IPS DF 6.9 (cell line): ENCODE measurements at regions not wholly inside any gene's neighbourhood (a gene's known extent, or its start where the extent isn't known, plus 50 kb on each side); places are given as distances from the start of the nearest gene placed in this dataset.
"Not testable (repeated sequence)": the region's sequence is repeated elsewhere in the genome, so short reads cannot be mapped to it uniquely, and the experiment has no call there.

Source experiments
- DNase-seq: peaks from one replicate; pipeline ENCODE4 v3.0.0-alpha.2; 2013; ENCODE audit warnings: low read depth, low spot score
- H3K27ac ChIP-seq: one replicate; pipeline ENCODE4 v1.5.1; 2013; ENCODE audit warnings: low read length, control low read depth
- H3K27me3 ChIP-seq: 2 replicates; pipeline ENCODE4 v1.6.1; 2013; ENCODE audit warnings: mild to moderate bottlenecking, low read length; ENCODE audit not compliant: control insufficient read depth, insufficient read depth
- H3K36me3 ChIP-seq: 2 replicates; pipeline ENCODE4 v1.6.1; 2013; ENCODE audit warnings: low read length; ENCODE audit not compliant: control insufficient read depth, insufficient read depth
- H3K4me1 ChIP-seq: 2 replicates; pipeline ENCODE4 v1.6.1; 2013; ENCODE audit warnings: low read length; ENCODE audit not compliant: control insufficient read depth, insufficient read depth
- H3K4me3 ChIP-seq: 2 replicates; pipeline ENCODE4 v1.5.1; 2013; ENCODE audit warnings: mild to moderate bottlenecking, low read length
- H3K9me3 ChIP-seq: 2 replicates; pipeline ENCODE4 v1.6.1; 2013; ENCODE audit warnings: low read length, inconsistent platforms; ENCODE audit not compliant: control insufficient read depth, insufficient read depth
- WGBS: extraction: QIAGEN DNeasy Blood & Tissue Kit; methylation state at CpG from one replicate; pipeline ENCODE4 v1.1.7; 2013; ENCODE audit warnings: mixed read lengths, missing lambda C conversion rate; ENCODE audit not compliant: insufficient read length, insufficient coverage; 5-methylcytosine and 5-hydroxymethylcytosine counted together

DNA sequence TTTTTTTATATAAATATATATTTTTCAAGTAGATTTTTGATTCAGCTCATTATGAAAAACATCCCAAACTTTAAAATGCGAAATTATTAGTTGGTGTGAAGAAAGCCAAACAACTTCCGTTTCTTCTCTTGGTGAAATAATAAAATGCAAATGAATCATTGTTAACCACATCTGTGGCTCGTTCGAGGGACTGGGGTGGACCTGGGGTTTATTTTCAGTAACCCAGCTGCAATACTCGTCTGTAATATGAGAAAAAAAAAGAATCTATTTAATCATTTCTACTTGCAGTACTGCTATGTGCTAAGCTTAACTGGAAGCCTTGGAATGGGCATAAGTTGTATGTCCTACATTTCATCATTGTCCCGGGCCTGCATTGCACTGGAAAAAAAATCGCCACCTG, 158.1 kb downstream of the CDRT15L2 start:
- H3K27me3 ChIP-seq, H3K36me3 ChIP-seq, H3K9me3 ChIP-seq, H3K4me1 ChIP-seq, H3K4me3 ChIP-seq, DNase-seq, H3K27ac ChIP-seq: not testable (repeated sequence)
- no CpG with 5 or more reads among the region's 7 CpGs for WGBS

DNA sequence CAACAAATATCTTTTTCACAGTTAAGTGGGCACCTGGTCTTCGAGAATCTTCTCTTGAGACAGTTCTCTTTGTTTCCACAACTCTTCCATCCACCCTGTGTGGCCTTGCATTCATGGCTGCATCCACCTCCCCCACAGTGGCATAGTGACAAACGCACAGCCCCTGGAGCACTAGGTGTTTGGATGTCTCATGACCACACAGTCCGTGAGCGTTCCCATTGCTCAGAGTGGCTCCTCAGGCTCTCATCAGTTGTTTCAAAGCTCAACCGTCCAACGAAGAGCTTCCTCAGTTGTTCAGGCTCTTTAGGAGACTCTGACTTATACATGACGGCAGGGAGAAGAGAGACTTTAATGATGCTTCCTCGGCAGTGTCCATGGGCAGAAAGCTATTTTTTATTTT, 191.6 kb downstream of the CDRT15L2 start:
- Histone ChIP-seq H3K27me3 (no peaks in the 10 kb centered on the region), H3K4me1 (no peaks in the 10 kb centered on the region), H3K27ac (no peak overlapping the region), H3K36me3 (no peaks in the 10 kb centered on the region), H3K4me3 (no peak overlapping the region), H3K9me3 (no peaks in the 10 kb centered on the region)
- DNase-seq: no peak
- no CpG with 5 or more reads among the region's 8 CpGs for WGBS

DNA sequence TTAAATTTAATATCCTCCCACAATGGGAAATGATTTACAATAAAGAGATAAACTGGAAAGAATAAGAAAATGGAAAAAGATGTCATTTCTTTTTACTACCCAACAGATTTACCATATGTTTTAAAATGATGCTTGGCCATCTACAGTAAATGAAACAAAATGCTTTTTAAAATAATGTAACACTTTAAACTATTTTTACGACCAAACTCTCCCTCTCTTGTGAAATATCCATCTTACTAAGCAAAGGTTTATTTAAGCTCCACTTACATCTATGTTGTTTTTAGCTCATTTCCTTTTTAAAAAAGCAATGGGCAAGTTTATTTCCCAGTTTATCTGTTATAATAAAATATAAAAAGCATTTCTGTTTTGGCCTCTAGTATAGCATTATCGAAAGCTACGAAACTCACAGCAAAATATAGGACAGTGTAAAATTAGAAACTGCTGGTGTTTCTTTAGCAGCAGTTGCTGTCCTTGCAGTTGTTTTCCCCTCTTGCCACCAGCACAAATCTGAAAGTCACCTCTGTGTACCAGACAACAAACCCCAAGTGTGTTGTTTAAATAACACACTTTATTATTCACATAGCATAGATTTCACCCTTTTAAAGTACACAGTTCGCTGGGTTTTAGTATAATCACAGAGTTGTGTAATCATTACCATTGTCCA, 195.1 kb downstream of the CDRT15L2 start:
- Histone ChIP-seq H3K4me1 (no peaks in the 10 kb centered on the region), H3K27ac (no peak overlapping the region), H3K4me3 (no peak overlapping the region), H3K9me3 (no peaks in the 10 kb centered on the region), H3K27me3 (no peaks in the 10 kb centered on the region), H3K36me3 (no peaks in the 10 kb centered on the region)
- DNase-seq: no peak
- WGBS: 100% methylated on average over 1 of the region's 4 CpGs

DNA sequence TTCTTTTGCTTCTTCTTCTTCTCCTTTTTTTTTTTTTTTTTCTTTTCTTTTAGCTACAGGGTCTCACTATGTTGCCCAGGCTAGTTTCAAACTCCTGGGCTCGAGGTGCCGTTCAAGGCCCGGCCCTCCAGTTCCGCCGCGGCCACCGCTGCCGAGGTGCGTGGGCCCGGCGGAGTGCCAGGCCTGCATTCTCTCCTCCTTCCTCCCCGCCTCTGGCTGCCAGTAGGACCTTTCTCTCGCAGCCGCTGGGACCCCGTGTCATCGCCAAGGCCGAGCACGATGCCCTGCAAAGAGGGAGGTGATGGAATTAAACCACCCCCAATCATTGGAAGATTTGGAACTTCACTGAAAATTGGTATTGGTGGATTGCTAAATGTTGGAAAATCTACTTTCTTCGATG, 195.8 kb downstream of the CDRT15L2 start:
- Histone ChIP-seq H3K4me3 (no peak overlapping the region), H3K27me3 (no peaks in the 10 kb centered on the region), H3K9me3 (no peaks in the 10 kb centered on the region), H3K4me1 (no peaks in the 10 kb centered on the region), H3K36me3 (no peaks in the 10 kb centered on the region), H3K27ac (no peak overlapping the region)
- DNase-seq: no peak
- WGBS: no CpG with 5 or more reads among the region's 19 CpGs

DNA sequence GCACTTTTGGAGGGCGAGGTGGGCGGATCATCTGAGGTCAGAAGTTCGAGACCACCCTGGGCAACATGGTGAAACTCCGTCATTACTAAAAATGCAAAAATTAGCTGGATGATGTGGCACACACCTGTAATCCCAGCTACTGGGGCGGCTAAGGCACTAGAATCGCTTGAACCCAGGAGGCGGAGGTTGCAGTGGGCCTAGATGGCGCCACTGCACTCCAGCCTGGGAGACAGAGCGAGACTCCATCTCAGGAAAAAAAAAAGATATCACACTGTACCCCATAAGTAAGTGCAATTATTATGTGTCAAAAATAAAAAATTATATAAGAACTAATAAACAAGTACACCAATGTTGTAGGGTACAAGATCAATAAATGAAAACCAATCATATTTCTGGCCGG, 200.0 kb downstream of the CDRT15L2 start:
- H3K4me3 ChIP-seq: no peak overlapping the region
- no peaks in the 10 kb centered on the region for H3K36me3 ChIP-seq
- no CpG with 5 or more reads among the region's 10 CpGs for WGBS
- H3K27me3 ChIP-seq: no peaks in the 10 kb centered on the region
- no peaks in the 10 kb centered on the region for H3K4me1 ChIP-seq
- no peak overlapping the region for H3K27ac ChIP-seq
- DNase-seq: no peak
- H3K9me3 ChIP-seq: no peaks in the 10 kb centered on the region

DNA sequence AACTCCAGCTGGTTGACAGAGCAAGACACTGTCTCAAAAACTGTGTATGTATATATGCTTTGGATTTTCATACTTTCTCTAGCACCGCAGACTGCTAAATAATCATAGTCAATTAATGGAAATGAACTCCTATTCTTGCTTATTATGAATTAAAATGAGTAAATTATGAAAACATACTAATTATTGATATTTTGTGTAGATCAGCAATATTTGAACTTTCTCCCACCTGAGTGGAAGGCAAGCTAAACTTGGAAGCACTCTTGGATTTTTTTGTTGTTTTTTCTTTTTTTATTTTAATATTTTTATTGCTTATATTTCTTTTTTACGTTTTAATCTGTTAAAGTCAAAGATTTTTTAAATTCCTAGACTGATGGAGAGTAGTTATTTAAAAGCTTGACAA, 201.7 kb downstream of the CDRT15L2 start:
- no peak for DNase-seq
- Histone ChIP-seq H3K4me3 (no peak overlapping the region), H3K4me1 (no peaks in the 10 kb centered on the region), H3K9me3 (no peaks in the 10 kb centered on the region), H3K27ac (no peak overlapping the region), H3K36me3 (no peaks in the 10 kb centered on the region), H3K27me3 (no peaks in the 10 kb centered on the region)
- WGBS: no CpG with 5 or more reads among the region's 2 CpGs

DNA sequence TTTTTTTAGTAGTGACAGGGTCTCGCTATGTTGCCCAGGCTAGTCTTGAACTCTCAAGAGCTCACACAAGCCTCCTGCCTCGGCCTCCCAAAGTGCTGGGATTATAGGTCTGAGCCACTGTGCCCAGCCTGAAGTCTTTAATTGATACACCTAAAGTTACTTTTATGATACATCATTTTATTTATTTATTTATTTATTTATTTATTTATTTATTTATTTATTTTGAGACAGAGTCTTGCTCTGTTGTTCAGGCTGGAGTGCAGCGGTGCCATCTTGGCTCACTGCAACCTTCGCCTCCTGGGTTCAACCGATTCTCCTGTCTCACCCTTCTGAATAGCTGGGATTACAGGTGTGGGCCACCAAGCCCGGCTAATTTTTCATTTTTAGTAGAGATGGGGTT, 202.3 kb downstream of the CDRT15L2 start:
- not testable (repeated sequence) for DNase-seq, H3K9me3 ChIP-seq, H3K36me3 ChIP-seq, H3K4me3 ChIP-seq, H3K27ac ChIP-seq, H3K27me3 ChIP-seq, H3K4me1 ChIP-seq
- WGBS: no CpG with 5 or more reads among the region's 6 CpGs

DNA sequence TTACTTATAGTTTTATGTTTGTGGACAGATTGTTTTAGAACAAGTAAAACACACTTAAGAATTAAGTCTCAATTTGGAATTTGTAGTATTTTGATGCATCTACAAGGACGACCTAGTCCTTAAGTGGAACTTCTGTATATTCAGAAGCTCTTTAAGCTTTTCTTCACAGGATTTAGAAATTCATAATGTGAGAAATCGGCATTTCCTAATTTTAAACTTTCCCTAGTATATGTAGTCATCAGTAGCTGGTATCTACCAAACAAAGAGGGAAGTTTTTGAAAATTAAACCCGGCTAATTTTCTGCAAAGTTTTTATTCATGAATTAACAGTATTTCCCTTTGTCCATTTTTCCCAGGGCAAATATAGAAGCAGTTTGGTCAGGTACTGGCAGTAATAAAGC, 203.6 kb downstream of the CDRT15L2 start:
- no peak for DNase-seq
- H3K4me3 ChIP-seq: no peak overlapping the region
- no CpG with 5 or more reads among the region's 3 CpGs for WGBS
- H3K9me3 ChIP-seq: no peaks in the 10 kb centered on the region
- H3K4me1 ChIP-seq: no peaks in the 10 kb centered on the region
- no peaks in the 10 kb centered on the region for H3K27me3 ChIP-seq
- no peaks in the 10 kb centered on the region for H3K36me3 ChIP-seq
- no peak overlapping the region for H3K27ac ChIP-seq

DNA sequence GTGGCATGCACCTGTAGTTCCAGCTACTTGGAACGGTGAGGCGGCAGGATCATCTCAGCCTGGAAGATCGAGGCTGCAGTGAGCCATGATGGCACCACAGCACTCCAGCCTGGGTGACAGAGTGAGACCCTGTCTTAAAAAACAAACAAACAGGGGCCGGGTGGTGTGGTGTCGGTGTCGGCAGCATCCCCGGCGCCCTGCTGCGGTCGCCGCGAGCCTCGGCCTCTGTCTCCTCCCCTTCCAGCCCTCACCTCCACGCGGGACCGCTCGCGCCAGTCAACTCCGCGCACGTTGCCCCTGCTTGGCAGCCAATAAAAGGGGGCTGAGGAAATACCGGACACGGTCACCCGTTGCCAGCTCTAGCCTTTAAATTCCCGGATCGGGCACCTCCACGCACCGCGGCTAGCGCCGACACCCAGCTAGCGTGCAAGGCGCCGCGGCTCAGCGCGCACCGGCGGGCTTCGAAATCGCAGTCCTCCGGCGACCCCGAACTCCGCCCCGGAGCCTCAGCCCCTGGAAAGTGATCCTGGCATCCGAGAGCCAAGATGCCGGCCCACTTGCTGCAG, 204.7 kb downstream of the CDRT15L2 start:
- no CpG with 5 or more reads among the region's 48 CpGs for WGBS
- Histone ChIP-seq H3K9me3 (no peaks in the 10 kb centered on the region), H3K4me1 (no peaks in the 10 kb centered on the region), H3K27me3 (no peaks in the 10 kb centered on the region), H3K36me3 (no peaks in the 10 kb centered on the region), H3K4me3 (no peak overlapping the region), H3K27ac (no peak overlapping the region)
- DNase-seq: no peak

DNA sequence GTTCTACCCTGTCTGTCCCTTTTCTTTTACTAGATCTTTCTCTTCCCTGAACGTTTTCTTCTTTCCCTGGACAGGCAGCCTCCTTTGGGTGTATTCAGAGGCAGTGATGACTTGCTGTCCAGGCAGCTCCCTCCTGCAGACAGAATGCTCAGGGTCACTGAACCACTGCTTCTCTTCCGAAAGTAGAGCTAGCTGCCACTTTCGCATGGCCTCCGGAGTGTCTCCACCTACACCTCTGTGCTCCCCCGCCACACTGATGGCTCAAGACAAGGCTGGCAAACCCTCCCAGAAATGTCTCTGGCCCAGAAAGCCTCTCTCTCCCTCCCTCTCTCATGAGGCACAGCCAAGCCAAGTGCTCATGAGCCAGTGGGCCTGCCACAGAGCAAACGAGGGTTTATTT, 207.8 kb downstream of the CDRT15L2 start:
- Histone ChIP-seq H3K27ac (no peak overlapping the region), H3K4me1 (no peaks in the 10 kb centered on the region), H3K9me3 (no peaks in the 10 kb centered on the region), H3K4me3 (no peak overlapping the region), H3K27me3 (no peaks in the 10 kb centered on the region), H3K36me3 (no peaks in the 10 kb centered on the region)
- WGBS: no CpG with 5 or more reads among the region's 6 CpGs
- no peak for DNase-seq

DNA sequence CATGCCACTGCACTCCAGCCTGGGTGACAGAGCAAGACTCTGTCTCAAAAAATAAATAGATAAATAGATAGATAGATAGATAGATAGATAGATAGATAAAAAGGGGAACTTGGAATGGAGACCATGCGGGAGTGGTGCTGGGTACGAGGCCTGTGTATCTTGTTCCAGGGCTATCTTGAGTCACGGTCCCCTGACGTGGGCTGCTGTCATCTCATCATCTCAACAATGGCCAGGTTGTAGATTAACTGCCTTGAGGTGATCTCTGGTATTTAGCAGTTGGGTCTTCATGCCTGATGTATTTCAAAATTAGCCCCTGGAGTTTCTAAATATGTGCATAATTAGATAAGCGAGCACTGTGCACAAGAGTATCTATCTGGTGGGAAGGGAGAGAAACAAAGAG, 212.1 kb downstream of the CDRT15L2 start:
- DNase-seq: no peak
- WGBS: no CpG with 5 or more reads among the region's 5 CpGs
- no peak overlapping the region for H3K4me3 ChIP-seq

More for the DNA sequence above, 212.1 kb downstream of the CDRT15L2 start:
- no peaks in the 10 kb centered on the region for H3K36me3 ChIP-seq
- no peaks in the 10 kb centered on the region for H3K27me3 ChIP-seq
- no peak overlapping the region for H3K27ac ChIP-seq
- no peaks in the 10 kb centered on the region for H3K4me1 ChIP-seq
- H3K9me3 ChIP-seq: no peaks in the 10 kb centered on the region
